Transverse colon (tissue), 3 donors: ENCODE measurements at regions not wholly inside any gene's neighbourhood (a gene's known extent, or its start where the extent isn't known, plus 50 kb on each side); places are given as distances from the start of the nearest gene placed in this dataset.

Source experiments
- CTCF ChIP-seq, 5 experiments: fragments of 200-600 bp in 3 of 5; fragments of 450-650 bp in 2 of 5; sonication (generic) in 3 of 5; IDR thresholded peaks; 1 replicate in 2 of 5; 2 replicates in 3 of 5; pipeline ENCODE4 v1.5.1; 2016 to 2017; ENCODE audit warnings: antibody characterized with exemption in 5 of 5, inconsistent platforms in 3 of 5, mild to moderate bottlenecking in 2 of 5, moderate library complexity in 1 of 5
- POLR2A ChIP-seq: fragments of 450-650 bp; IDR thresholded peaks from one replicate; pipeline ENCODE4 v1.6.1; 2016; ENCODE audit warnings: antibody characterized with exemption, mild to moderate bottlenecking, moderate library complexity

GRCh38 chr10:42943025-42943818, 133.6 kb upstream of the RET start:
- TF ChIP-seq CTCF (IDR thresholded peaks at IDR 0.05) = no peak
- TF ChIP-seq POLR2A = no peak
